Astrocyte of the hippocampus (primary cell): ENCODE measurements at regions not wholly inside any gene's neighbourhood (a gene's known extent, or its start where the extent isn't known, plus 50 kb on each side); places are given as distances from the start of the nearest gene placed in this dataset.
"Not testable (repeated sequence)": the region's sequence is repeated elsewhere in the genome, so short reads cannot be mapped to it uniquely, and the experiment has no call there.

Source experiments
- DNase-seq: peaks from one replicate; pipeline ENCODE4 v3.0.0; 2011; ENCODE audit warnings: low read depth, low spot score

DNA sequence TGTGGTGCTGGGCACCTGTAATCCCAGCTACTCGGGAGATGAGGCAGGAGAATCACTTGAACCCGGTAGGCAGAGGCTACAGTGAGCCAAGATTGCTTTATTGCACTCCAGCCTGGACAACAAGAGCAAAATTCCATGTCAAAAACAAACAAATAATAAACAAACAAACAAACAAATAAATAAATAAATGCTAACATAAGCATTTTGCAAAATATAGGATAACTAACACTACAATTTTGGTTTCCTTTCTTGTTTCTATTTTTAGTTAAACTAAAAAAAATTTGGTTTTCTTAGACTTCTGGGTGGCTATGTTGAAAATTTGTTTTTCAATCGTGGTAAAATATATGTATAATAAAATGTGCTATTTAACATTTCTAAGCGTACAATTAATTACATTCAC is 115.0 kb upstream of the ZNF516 start:
- DNase-seq = no peak

DNA sequence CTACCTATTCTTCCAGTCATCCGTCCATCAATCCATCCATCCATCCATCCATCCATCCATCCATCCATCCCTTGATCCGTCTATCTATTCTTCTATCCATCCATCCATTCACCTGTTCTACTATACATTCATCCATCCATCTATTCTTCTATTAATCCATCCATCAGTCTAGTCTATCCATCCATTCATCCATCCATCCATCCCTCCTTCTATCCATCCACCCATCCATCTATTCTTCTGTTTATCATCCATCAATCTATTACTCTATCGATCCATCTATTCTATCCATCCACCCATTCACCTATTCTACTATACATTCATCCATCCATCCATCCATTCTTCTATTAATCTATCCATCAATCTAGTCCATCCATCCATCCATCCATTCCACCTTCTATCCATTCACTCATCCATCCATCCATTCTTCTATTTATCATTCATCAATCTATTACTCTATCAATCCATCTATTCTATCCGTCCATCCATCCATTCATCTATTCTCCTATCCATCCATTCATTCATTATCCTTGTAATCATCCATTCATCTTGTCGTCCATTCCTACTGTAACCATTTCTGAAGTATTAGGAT is 110.4 kb upstream of the ZNF516 start:
- DNase-seq = no peak

DNA sequence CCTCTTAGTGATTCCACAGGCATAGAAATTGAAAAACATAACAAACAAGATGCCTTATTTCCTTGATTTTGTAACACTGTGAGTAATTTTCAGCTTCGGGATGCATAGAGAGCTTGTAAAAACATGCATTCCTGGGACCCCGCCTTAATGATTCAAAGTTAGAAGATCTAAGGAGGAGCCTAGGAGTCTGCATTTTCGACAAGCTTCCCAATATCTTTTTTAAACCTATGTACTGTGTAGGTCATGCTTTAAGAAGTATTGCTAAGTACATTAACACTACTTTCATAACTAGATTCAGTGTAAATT is 109.8 kb upstream of the ZNF516 start:
- no peak for DNase-seq

DNA sequence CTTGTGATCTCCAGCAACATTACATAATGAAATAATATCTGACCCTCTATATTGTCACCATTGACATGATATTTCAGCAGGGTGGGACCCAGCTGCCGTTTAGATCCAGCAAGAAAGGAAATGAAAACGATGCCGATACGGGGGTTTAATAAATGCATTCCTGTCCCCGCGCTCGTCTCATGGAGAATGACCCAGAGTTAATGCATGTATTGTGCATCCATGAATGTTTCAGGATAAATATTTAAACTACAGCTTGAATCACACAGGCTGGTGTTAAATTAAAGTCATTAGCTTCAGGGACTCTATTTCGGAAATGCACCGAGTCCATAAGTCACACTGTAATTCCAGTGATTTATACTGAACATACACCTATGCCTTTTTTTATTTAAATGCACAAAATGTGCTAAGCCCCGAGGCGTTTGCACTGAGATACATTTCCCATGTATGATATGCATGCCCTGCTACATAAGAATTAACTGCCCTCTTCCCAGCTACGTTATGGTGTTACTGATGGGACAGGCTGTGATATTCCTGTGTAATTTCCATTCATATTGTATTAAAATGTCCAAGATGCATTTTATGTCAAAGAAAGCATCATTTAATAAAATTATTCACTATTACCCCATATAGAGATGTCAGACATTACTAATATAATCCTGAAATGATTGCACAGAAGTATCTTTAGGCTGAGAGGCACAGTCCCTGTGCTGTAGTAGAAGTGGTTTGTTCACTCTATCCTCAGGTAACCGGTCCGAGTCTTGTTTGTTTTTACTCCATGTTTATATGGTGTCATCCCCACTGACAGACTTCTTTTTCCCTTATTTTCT is 109.3 kb upstream of the ZNF516 start:
- no peak for DNase-seq

DNA sequence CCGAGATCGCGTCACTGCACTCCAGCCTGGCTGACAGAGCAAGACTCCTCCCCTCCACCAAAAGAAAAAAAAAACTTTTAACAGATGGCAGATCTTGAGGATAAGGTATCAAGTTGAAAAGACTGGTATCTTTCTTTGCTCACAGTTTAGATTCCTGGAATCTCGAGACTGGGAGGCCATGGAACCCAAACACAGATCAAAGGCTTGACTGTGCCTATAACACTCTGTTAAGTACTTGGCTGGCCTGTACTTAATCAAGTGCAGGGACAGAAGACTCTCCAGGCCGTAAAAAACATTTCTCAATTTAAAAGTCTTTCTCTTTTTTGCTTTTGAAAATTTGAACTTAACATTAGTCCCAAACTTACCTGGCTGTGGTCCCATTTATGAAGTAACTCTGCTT is 107.1 kb upstream of the ZNF516 start:
- DNase-seq = no peak

DNA sequence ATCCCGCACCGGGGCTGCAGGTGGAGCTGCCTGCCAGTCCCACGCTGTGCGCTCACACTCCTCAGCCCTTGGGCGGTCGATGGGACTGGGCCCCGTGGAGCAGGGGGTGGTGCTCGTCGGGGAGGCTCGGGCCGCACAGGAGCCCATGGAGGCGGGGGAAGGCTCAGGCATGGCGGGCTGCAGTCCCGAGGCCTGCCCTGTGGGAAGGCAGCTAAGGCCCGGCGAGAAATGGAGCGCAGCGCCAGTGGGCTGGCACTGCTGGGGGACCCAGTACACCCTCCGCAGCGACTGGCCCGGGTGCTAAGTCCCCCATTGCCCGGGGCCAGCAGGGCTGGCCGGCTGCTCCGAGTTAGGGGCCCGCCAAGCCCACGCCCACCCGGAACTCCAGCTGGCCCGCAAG is 105.0 kb upstream of the ZNF516 start:
- not testable (repeated sequence) for DNase-seq

DNA sequence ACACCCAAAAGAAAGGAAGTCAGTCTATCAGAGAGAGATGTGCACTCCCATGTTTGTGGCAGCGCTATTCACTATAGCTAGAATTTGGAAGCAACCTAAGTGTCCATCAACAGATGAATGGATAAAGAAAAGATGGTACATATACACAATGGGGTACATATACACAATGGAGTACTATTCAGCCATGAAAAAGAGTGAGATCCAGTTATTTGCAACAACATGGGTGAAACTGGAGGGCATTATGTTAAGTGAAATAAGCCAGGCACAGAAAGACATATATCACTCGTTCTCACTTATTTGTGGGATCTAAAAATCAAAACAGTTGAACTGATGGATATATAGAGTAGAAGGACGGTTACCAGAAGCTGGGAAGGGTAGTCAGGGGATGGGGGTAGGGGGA is 99.9 kb upstream of the ZNF516 start:
- DNase-seq = no peak

DNA sequence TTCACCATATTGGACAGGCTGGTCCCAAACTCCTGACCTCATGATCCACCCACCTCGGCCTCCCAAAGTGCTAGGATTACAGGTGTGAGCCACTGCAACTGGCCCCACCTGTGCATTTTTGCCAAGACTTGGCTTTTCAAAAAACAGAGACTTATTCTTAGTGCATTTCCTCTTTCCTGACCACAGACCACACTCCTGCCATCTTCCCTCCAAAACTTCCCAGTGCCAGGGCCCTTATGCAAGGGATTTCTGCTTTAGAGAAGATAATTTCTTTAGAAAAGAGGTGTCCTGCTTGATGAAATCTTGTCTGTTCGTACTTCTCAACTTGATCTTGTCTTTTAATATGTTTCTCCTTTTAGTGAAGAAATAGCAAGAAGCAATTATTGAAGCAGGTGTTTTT is 98.8 kb upstream of the ZNF516 start:
- no peak for DNase-seq

DNA sequence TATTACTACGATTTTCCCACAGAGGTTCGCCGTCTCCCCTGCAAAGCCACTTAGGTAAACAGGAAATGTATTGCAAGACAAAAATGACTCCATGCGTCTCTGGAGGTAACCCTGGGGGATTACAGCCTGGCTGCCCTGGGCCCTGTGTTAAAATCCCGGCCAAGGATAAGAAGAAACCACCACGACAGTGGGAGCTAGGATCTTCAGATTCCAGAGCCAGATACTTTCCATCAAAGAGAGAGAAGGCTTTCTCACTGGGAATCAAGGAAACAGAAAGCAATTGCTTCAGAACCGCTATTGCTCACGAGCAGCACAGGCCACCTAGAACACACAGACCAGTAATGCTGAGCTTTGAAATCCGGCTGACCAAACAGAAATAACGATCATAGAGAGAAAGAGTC is 97.9 kb upstream of the ZNF516 start:
- no peak for DNase-seq

DNA sequence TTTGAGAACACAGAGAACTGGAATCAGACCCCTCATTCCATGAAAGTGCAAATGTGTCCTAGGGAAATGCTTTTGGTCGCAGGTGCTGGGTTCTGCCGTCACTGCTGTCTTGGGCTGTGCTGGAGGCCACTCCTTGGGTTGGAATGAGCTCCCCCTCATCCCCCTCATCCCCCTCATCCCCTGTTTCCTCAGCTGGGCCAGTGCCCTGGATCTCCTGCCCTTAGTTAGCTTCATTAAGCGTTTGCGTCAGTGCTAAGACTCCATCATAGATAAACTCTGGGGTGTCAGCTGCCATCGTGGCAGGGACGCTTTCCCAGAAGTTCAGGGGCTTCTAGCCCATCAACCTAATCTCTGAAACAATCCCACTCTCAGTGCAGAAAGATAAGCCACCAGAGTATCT is 97.1 kb upstream of the ZNF516 start:
- DNase-seq = no peak

DNA sequence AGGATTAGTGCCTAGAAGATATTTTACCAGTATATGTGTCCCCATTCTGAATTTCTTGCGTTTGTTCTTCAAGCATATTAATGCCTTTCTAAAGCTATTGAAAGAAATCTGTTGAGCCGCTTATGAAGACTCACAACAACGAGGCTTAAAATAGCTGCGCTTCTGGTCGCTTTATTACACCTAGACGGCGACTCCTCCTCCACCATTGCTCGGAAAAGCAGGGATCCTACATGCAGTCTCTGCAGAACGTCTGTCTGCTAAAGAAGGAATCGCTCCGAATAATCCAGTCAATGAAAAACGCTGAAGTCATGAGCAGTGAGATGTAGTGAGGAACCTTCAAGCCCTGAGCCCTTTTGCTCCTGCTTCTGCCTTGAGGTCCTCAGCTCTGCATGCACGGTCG is 94.8 kb upstream of the ZNF516 start:
- DNase-seq = no peak

DNA sequence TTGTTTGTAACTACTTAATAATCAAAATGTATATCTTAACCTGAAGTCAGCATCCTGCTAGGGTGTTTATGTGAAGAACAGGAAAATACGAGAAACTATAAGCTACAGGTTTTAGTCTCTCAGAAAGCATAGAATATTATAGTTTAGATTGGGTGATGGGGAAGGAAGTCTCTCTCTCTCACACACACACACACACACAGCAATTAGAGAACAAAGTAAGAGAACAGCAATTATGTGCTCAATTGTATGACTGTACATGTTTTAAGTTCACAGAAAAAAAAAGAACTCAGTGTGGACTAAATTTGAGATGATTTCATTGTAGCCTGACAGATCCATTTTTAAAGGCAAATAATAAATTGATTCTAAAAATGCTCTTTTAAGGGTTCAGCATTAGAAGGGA is 94.3 kb upstream of the ZNF516 start:
- no peak for DNase-seq

DNA sequence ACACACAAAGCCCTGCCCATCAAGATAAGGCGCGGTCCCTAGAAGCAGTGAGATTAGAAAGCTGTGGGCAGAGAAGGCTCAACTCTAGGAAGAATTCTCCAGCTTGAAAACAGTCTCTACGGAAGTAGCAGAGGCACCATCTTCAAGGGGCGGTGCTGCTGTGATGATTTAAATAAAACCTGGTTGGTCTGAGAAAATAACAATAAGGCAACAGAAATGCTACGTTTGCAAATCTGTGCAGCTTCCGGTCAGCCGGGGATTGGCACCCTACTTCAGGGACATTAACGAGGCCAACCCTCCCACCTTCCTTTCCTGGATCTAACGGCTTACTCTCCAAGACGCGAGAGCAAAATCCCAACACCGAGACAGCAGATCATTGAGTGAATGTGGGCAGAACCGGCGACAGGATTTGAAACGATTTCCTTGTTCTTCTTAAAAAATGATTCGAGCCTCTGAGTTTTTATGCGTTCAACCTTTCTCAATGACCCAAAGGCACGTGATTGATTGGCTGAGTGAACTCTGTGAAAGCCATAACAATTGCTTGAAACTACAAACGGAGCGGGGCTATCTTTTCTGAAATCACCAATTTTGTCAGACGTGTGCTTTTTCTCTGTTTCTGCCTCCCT is 93.7 kb upstream of the ZNF516 start:
- DNase-seq = peak; percentile 36

DNA sequence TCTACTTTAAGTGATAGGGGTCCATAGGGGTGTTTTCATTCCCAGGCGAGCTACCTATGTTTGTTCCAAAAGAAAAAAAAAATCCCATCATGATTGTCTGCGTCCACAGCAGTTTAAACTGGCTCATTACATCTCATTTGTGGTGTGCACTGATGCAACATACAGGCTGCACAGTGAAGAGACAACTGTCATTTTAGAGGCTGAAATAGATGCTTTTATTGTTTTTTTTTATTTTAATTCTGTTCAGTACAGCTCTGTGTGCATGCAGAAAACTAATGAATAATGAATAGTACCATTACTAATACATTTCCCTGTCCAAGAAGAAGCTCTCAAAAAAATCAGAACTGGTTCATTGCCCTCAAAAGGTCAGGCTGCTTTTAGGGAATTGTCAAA is 92.8 kb upstream of the ZNF516 start:
- DNase-seq = no peak

DNA sequence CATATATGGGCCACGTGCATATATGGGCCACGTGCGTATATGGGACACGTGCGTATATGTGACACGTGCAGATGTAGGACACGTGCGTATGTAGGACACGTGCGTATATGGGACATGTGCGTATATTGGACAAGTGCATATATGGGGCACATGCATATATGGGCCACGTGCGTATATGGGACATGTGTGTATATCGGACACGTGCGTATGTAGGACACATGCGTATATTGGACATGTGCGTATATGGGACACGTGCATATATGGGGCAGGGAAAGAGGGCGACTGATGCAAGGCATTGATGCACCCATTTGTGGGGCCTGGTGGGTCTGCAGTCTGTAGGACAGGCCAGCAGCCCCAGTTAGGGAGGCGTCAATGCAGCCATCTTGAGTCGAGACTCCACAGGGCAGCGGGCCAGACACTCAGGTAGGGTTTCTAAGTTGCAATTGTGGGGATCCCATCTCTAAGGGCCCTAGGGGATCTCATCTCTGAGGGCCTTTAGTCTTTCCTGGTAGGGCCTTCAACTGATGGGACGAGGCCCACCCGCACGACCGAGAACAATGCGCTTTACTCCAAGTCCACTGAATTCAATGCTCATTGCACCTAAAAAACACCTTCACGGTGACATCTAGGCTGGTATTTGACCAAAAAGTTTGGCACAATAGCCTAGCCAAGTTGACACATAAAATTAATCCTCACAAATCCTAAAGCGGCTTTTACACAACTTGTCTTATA is 92.3 kb upstream of the ZNF516 start:
- DNase-seq = no peak

DNA sequence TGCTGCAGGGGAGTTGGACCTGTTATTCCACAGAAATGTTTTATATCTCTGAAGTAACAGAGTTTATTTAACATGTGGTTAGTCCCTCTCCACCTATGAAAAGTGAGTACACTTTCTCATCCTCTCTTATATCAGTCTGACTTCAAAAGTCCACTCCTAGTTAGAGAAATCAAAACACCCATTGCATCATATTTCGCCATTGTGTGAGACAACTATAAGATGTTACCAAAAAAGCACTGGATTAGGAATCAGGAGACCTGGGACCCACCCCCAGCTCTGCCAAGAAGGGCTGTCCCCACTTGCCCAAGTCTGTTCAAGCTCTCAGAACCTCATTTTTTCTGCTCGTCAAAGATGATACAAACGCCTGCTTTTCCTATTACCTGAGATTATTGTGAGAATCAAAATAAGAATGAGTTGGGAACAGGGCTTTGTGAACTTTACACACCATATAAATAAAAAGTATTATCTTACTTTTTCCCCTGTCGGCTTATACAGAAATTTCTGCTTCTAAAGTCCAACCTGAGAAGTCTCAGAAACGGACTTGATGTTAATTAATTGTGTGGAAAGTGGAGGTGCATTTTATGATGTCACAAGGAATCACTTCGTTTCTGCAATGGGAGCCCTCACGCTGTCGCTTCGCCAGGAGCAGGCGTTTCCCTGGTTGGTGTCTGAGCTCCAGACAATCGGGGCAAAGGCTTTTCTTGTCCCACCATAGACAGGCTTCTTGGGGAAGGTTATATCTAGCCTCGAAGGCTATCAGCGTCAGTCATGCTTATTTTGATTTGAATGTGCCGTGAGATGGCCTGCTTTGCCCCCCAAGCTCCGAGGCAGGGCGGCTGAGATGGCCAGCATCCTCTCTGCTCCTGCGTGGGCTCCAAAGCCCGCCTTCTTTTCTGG is 89.6 kb upstream of the ZNF516 start:
- no peak for DNase-seq

DNA sequence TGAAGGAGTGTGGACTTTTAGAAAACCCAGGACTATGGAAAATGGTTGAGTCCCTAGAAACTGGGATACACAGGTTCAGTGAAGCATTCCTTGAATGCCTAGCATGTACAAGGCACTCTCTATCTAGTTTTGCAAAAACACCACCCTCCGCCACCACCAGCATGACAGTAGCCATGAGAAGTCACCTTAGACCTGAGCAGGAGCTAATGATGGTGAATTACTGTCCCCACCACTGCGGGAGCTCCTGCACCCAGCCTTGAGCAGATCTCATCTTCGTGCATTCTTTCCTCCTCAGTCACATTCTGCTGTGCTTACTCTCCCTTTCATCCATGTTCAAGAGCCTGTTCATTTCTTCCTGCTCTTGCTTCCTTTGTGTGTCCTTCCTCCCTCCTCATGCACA is 86.2 kb upstream of the ZNF516 start:
- no peak for DNase-seq

DNA sequence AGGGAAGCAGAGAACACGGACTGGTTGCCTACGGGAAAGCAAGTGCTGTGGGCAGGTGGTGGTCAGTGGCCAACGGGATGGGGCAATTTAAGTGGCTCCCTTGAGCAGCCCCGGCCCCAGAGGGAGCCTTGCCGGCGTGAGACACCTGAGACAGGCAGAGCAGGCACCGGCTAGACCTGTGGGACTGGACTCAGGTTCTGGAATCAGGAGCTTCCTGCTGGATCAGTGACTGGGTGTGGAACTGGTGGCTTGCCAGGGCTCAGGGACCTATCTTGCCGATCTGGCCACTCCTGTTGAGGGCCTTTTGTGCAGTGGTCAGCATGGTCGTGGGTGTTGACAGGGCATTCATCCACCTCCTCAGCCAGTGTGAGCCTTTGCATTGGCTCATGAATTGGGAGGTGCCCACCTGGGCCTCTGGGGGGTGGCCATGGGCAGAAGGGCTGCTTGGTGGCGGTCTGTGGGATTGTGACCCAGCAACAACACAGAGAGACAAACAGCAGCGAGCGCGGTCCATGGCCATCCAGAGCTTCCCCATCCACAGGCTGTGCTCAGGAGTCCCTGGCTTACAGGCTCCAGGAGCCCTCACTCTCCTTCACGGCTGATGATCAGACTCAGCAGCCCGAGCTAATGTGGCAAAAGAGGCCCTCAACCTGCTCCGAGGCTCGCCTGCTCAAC is 85.4 kb upstream of the ZNF516 start:
- no peak for DNase-seq

DNA sequence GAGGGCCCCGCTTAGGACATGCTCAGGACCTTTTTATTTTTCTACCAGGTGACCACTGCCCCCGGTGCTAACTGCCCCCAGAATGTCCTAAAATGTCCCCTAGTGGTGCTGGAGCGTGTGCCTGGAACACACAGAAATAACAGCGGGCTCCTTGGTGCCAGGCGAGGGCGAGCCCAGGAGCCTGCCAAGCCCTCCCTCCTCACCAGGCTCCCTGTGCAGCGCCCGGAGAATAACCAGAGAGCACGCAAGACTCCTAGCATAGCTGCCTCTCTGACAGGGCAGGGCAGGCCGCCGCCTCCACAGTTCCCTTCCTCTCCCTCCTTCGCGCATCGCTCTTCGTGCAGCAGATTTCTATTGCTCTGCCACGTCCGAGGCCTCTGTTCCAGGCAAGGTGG is 84.3 kb upstream of the ZNF516 start:
- DNase-seq = no peak

DNA sequence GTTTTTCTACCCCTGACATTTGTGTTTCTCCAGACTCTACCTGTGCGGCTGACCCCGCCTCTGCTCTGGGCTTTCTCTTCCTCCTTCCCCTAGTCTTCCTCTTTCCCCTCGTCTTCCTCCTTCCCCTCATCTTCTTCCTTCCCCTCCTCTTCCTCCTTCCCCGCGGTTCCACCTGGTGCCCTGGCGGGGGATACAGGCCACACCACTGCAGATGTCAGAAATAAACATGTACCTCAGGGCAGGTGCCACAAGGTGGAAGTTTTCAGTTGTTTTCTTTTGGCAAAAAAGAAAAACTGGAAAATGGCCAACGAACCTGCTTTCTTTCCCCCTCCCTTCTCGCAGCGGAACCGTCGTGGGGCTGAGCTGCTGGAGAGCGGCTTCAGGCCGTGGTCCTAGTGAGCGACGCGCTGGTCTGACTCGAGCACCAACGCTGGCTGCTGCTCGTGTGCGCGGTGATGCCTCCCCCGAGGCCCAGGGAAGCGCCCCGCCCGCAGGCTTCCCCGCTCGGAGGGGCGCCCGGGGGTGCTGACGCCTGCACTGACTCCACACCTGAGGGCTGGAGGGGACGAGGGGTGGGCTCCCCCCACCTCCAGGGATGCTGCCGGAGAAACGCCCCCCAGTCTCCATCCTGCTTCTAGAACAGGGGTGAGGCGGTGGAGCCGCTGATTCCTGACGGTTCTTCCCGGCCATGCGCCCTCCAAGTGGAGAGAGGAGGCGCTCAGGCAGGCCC is 83.7 kb upstream of the ZNF516 start:
- DNase-seq = peak; percentile 21
